Forelimb muscle (tissue), 1 donor: ENCODE measurements at regions not wholly inside any gene's neighbourhood (a gene's known extent, or its start where the extent isn't known, plus 50 kb on each side); places are given as distances from the start of the nearest gene placed in this dataset.
"Not testable (repeated sequence)": the region's sequence is repeated elsewhere in the genome, so short reads cannot be mapped to it uniquely, and the experiment has no call there.

ENCODE experiments used
- DNase-seq: peaks from one replicate; pipeline ENCODE4 v3.0.0-alpha.2; 2013; ENCODE audit warnings: low read depth

DNA sequence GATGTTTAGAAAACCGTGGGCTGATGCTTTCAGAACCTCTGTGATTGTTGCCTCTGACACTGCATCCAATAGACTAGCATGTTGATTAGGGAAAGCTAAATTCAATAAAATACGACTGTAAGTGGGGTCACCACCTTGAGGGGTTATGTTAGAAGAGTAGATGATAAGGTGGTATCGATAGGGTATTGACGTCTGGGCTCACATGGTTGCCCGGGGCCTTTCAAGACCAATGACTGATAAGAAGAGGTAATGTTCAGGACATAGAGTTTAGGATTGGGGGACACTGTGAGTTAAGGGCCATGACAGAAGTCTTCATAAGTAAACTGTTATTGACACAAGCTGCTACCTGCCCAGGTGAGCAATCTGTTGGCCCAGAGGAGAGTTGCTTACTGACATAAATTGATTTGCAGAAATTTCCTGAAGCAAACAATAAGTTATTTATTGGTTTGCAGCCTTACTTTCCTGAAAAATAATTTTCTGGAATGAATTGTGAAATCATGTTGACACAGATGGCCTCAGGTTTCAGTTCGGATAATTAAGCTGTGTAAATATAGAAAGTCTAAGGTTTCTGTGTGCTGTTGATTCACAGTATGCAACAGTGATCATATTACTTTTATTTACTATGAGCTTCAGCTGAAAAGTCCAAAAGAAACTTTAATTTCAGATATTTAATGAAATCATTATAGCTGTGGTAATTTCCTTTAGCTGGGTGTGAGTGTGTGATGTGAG is 289.9 kb upstream of the PRSS16 start:
- DNase-seq: not testable (repeated sequence)

DNA sequence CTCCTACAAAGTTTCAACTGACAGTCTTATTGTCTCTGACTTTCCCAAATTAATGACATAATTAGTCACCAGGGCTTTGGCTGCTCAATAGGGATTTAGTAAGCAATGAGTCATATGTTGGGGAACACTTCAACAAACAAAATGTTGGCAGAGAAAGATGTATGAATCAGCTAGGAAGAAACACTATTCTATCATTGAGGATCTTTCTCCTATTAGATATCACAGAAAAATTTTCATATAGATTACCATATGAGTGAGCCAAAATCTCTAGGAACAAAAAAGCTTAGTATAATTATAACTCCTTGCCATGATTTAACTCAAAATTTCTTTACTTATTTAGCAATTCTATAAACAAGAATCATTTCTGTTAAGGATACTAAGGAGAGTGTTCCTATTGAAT is 286.3 kb upstream of the PRSS16 start:
- not testable (repeated sequence) for DNase-seq

DNA sequence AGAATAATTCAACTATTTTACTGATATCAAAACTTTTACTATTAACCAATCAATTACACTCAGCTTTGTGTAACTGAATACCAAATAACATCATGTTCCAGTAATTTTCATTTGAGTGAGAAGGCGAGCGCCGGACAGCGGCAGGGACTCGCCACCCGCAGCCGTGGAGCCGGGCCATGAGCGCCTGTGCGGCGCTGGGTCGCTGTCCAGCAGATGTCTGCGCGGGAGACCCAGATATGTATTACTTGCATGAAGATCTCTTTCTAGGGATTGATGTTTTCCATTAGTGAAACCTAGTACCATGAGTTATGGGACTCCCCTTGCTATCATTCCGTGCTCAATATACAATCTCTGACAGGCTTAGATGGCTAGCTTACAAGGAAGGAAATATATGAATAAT is 245.1 kb upstream of the PRSS16 start:
- no peak for DNase-seq

DNA sequence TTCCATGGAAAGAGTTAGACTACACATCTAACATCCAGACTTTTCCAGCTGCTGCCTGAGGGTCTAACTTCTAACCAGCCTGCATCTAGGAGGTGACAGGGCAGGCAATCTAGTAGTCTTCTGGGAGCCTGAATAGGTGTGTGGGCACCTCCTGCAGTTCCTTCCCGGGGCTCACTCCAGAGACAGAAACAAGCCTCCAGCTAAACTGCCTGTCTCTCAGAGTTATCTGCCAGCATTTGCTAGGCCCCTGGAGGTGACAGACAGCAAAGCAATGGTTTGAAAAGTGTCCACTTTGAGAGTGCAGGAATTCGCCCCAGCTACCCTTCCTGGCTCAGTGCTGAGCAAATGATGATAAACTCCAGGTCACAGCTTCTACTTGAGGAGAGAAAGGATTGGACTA is 240.5 kb upstream of the PRSS16 start:
- DNase-seq: no peak

DNA sequence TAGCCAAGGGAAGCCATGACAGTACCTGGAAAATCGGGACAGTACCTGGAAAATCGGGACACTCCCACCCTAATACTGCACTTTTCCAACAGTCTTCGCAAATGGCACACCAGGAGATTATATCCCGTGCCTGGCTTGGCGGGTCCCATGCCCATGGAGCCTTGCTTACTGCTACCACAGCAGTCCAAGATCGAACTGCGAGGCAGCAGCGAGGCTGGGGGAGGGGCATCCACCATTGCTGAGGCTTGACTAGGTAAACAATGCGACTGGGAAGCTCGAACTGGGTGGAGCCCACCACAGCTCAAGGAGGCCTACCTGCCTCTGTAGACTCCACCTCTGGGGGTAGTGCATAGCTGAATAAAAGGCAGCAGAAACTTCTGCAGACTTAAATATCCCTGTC is 238.9 kb upstream of the PRSS16 start:
- DNase-seq: not testable (repeated sequence)

DNA sequence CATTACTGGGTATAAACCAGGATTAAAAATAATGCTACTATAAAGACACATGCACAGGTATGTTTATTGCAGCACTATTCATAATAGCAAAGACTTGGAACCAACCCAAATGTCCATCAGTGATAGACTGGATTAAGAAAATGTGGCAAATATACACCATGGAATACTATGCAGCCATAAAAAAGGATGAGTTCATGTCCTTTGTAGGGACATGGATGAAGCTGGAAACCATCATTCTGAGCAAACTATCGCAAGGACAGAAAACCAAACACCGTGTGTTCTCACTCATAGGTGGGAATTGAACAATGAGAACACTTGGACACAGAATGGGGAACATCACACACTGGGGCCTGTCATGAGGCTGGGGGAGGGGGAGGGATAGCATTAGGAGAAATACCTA is 233.4 kb upstream of the PRSS16 start:
- DNase-seq: not testable (repeated sequence)

DNA sequence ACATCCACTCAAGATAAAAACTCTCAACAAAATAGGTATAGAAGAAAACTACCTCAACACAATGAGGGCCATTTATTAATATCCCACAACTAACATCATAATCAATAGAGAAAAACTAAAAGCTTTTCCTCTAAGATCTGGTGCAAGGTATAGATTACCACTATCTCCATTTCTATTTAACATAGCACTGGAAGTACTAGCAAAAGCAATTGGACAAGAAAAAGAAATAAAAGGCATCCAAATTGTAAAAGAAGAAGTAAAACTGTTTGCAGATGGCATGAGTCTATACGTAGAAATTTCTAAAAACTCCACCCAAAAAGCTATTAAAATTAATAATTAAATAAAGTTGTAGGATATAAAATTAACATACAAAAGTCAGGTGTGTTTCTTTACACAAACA is 230.8 kb upstream of the PRSS16 start:
- no peak for DNase-seq

DNA sequence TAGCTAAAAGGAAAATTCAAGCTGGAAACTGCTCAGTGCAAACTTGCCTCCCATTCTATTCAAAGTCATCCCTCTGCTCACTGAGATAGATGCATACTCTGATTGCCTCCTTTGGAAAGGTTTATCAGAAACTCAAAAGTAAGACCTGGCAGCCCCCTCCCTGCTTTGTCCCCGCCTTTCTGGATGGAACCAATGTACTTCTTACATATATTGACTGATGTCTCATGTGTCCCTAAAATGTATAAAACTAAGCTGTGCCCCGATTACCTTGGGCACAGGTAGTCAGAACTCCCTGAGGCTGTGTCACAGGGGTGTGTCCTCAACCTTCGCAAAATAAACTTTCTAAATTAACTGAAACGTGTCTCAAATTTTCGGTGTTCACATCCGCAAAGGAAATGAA is 229.1 kb upstream of the PRSS16 start:
- not testable (repeated sequence) for DNase-seq

DNA sequence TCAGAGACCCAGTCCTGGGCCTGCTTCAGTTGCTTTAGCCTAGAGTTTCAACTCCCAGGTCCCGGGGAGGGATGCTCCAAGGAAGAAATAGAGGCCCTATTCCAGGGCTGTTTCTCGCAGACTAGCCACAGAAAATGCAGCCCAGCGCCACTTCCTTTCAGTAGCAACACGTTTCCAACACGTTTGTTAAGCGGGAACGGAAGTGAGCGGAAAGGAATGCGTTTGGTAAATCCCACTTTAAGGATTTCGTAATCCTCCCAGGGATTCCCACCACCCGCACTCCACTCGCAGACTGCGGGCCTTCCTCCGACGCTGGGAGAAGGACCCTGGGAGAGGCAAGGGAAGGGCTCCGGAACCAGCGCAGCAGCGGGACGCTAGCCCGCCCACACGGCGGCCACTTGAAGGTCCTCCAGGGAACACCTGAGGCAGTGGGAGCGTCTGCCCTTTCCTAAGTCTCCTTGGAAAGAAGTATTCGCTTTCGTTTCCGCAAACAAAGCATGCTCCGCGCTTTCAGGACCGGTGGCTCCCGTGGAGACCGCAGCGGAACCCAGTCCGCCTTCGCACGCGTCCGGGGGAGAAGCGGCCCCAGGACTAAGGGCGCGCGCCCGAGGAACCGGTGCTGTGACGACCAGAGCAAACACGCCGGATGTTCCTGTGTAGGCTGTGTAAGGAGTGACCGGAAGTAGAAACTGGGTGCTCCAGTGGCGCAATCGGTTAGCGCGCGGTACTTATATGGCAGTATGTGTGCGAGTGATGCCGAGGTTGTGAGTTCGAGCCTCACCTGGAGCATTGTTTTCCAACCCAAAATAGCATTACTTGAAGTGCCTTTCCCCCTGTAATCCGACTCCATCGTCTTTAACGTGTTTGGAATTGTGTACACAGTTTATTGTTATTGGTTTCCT is 227.6 kb upstream of the PRSS16 start:
- DNase-seq: peak; percentile 75

DNA sequence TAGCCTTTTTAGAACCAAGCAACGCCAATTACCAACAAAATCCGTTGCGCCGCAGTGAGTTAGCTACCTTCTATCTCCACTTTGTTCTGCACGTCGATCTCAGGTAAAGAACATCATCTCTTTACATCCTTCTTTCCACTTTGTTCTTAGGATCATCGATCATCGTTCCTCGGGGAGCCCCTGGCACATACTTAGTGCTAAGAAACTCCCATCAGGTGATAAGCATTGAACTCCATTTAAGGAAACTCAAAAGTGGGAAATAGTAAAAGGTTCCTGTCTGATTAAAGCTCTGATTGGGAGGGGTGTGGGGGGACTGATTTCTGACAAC is 227.0 kb upstream of the PRSS16 start:
- DNase-seq: no peak

DNA sequence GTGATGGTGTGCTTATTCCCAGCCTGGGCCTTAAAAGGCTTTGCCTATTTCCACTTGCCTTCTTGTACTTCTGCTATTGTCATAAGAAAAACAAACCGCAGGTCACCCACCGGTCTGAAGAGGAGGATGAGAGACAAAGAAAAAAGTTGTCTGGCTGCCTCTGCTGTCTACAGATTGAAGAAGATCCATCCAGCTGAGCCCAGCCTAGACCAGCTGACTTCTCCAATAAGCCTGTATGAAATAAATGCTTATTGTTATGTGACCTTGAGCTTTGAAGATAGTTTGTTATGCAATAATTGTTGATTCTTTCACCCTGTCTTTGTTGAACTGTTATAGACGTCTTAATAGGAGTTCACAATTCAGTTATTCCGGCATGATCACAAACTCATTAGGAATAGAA is 223.8 kb upstream of the PRSS16 start:
- DNase-seq: no peak

DNA sequence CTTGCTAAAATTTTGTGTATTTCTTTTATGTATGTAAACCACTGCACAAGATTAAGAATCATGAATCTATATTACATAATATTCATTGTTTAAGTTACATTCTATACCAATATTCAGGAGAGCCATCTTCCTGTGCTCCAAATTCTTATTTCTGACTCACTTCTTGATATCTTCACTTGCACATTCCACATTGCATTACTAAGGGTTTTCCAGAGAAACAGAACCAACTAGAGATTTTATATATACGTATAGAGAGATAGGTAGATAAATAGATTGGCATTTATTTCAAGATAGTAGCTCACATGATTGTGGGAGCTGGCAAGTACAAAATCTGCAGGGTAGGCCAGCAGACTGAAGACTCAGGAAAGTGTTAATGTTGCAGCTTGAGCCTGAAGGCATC is 222.2 kb upstream of the PRSS16 start:
- DNase-seq: no peak

DNA sequence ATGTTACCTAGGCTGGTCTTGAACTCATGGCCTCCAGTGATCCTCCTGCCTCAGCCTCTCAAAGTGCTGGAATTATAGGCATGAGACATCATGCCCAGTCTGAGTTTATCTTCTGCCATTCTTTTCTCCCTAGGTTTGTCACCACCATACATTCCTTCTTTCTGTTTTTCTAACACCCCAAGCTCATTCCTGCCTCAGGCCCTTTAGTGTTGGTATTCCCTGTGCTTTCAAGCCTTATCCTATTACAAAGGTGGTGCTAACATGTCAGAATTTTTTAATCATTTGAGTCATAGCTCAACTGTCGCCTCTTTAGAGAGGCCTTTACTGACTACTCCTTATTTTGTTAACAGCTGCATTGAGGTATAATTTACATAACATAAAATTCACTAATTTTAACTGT is 221.1 kb upstream of the PRSS16 start:
- DNase-seq: no peak

DNA sequence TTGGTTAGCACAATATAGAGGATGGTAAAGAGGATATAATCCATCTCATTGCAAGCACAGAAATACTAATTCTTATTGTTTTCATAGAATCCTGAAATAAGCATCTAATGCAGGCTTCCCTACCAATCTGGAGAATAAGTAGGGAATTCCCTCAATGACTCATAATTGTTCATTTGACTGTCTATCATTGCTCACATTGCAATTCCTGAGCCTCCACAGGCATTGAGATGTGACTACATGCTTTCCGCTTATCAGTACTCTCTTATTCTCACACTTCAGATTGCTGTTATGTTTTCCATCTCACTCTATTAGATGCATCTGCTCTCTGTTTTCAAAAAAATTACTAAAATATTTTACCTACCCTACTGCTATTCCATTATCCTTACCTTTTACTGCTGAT is 216.2 kb upstream of the PRSS16 start:
- DNase-seq: no peak

DNA sequence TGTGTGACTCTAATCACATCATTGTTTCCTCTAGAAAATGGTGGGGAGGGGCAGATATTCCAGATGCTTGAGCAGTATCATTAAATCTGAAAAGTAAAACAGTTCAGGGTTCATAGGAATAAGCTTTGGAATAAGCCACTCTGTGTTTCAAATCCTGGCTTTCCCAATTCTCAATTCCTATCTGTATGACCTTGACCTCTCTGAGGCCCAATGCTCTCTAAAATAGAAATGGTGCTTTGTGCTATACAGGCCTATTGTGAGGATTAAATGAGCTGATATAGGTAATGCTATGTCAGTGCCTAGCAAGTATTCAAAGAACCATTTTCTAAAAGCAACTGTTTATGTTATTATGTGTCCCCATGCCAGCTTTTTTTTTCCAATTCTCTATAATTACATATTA is 209.0 kb upstream of the PRSS16 start:
- no peak for DNase-seq

DNA sequence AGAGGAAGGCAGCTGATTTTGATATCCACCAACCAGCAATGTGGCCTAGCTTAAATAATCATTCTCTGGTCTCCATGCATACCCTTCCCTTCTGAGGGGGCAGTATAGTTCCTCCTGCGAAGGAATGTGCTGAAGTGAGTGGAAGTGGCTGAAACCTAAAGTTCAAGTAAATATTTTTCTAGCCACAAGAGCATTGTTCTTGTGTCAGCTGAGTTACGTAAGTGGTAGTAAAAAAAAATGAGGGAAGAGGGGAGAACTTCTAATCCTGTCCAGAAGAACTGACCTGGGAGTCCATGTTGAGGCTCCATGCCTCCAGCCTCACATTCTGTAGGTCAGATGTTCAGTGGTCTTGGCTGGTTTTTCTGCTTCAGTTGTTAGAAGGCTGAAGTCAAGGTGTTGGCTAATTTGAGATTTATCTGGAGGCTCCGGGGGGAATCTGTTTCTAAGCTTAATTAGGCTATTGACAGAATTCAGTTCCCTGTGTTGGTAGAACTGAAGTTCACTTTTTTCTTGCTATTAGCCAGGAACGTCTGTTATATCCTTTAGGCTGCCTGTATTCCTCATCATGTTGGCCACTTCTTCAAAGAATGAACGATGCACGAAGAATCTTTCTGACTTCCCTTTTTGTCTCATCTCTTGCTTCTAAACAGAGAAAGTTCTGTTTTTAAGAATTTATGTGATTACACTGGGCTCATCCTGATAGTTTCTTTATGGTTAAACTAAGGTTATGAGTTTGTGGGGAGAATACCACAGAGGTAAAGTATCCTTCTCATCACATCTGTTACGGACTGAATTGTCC is 207.1 kb upstream of the PRSS16 start:
- no peak for DNase-seq

DNA sequence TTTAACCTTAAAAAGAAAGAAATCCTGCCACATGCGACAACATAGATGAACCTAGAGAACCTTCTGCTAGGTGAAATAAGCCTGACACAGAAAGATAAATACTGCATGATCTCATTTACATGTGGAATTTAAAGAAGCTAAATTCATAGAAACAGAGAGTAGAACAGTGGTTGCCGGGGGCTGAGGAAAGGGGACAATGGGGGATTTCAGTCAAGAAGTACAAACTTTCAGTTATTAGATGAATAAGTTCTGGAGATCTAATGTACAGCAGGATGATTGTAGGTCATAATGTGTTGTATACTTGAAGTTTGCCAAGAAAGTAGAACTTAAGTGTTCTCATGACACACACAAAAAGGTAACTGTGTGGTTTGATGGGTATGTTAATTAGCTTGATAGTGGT is 204.3 kb upstream of the PRSS16 start:
- DNase-seq: no peak

DNA sequence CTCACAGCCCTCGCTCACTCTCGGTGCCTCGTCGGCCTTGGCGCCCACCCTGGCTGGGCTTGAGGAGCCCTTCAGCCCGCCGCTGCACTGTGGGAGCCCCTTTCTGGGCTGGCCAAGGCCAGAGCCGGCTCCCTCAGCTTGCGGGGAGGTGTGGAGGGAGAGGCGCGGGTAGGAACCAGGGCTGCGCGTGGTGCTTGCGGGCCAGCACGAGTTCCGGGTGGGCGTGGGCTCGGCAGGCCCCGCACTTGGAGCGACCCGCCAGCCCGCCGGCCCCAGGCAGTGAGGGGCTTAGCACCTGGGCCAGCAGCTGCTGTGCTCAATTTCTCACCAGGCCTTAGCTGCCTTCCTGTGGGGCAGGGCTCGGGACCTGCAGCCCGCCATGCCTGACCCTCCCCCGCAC is 202.4 kb upstream of the PRSS16 start:
- not testable (repeated sequence) for DNase-seq

DNA sequence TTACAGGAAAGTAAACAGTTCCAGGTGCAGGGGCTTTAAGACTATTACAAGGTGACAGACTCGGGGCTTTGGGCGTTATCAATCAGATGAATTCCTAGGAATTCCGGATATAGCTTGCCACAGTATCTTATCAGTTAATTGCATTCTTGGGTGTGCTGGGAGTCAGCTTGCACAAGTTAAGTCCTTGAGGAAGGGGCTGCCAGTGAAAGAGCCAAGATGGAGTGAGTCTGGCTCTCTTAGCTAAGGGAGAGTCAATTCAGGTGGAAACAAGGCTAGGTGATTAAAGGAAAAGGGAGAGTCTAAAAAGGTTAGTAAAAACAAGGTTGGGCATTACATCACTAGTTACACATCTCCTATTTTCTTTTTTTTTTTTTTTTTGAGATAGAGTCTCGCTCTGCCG is 199.8 kb upstream of the PRSS16 start:
- not testable (repeated sequence) for DNase-seq

DNA sequence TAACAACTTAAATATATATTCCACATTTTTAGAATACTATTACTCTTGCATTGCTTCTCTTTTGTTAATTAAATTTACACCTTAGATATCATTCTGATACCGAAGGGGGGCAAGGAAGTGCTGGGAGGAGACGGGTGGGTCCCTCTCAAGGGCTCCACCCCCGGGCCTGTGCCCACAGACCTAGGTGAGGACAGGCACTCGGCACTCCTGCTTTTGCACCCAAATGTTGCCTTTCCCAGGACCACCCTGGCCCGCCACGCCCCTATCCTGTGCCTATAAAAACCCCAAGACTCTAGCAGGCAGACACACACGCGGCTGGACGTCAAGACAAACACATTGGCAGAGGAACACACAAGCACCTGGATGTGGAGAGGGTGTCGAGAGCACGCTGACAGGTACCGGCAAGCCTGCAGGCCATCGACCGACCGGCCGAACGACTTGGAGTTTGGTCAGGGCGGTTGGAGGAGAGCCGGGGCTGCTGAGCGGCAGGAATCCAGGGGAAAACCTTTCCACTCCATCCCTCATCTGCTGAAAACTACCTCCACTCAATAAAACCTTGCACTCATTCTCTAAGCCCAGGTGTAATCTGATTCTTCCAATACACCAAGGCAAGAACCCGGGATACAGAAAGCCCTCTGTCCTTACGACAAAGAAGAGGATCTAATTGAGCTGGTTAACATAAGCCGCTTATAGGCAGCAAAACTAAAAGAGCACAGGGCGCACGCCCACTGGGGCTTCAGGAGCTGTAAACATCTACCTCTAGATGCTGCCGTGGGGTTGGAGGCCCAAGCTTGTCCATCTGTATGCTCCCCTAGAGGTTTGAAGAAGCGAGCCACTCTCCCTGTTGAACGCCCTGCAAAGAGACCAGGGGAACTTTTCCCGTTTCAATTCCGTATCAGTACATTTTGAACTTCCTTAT is 197.4 kb upstream of the PRSS16 start:
- DNase-seq: no peak

DNA sequence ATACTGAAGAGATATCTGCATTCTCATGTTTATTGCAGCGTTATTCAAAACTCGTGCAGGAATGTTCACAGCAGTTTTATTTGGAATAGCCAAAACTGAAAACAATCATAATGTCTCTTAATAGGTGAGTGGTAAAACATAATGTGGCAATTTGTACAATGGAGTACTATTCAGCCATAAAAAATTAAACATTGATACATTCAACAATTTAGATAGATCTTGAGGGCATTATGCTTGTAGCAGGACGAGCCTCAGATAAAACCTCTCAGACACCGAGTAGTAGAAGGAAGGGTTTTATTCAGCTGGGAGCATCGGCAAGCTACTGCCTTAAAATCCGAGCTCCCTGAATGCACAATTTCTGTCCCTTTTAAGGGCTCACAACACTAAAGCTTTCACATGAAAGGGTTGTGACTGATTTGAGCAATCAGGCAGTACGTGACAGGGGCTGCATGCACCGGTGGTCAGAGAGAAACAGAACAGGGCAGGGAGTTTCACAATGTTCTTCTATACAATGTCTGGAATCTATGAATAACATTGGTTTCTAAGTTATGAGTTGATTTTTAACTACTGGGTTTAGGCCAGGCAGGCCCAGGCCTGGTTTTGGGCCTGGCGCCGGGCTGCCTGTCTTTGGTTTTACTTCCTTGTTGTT is 195.3 kb upstream of the PRSS16 start:
- not testable (repeated sequence) for DNase-seq
